ENCODE measurements at regions not wholly inside any gene's neighbourhood (a gene's known extent, or its start where the extent isn't known, plus 50 kb on each side); places are given as distances from the start of the nearest gene placed in this dataset.

GRCh38 chr9:24488896-24489295, 56.8 kb downstream of the IZUMO3 start:
- WGBS, 2 donors, result 70 to 77% methylated on average over 3 of the region's 3 CpGs
- Histone ChIP-seq H3K27ac (ENCODE audit: low read depth in 1 of 2, low read length in 1 of 2) (no peak overlapping the region), H3K36me3 (ENCODE audit: control insufficient read depth in 4 of 4, insufficient read depth in 4 of 4, low read length in 4 of 4) (no peaks in the 10 kb centered on the region), H3K4me1 (ENCODE audit: control insufficient read depth in 5 of 5, insufficient read depth in 5 of 5, low read length in 5 of 5) (peaks cover 0 to 5% (median 0%) of the 10 kb centered on the region in 5 donors), H3K4me3 (no peak overlapping the region), H3K27me3 (ENCODE audit: control insufficient read depth in 3 of 3, insufficient read depth in 3 of 3, low read length in 2 of 3) (no peaks in the 10 kb centered on the region), H3K9ac (ENCODE audit: insufficient read depth in 1 of 2, low read length in 2 of 2) (no peak overlapping the region), H3K9me3 (ENCODE audit: control insufficient read depth in 4 of 4, insufficient read depth in 3 of 4, low read length in 3 of 4) (no peaks in the 10 kb centered on the region)
- DNase-seq, result peak in 1 of 3 donors; percentile 13
- ATAC-seq (ENCODE audit: insufficient read depth, low FRiP score), result no peak
- TF ChIP-seq CTCF (IDR thresholded peaks at IDR 0.05; ENCODE audit: control extremely low read depth, extremely low read depth), result no peak

- H3K4me1 ChIP-seq (ENCODE audit: control insufficient read depth in 5 of 5, insufficient read depth in 5 of 5, low read length in 5 of 5), result peaks cover 0 to 5% (median 0%) of the 10 kb centered on the region in 5 donors
- TF ChIP-seq CTCF (IDR thresholded peaks at IDR 0.05; ENCODE audit: control extremely low read depth, extremely low read depth), result no peak
- ATAC-seq (ENCODE audit: insufficient read depth, low FRiP score) (no peak), DNase-seq (no peak)
- H3K27ac ChIP-seq (ENCODE audit: low read depth in 1 of 2, low read length in 1 of 2), result no peak overlapping the region
- 86 to 89% methylated on average over 1 of the region's 1 CpG for WGBS, 2 donors
- H3K4me3 ChIP-seq, result no peak overlapping the region
- no peaks in the 10 kb centered on the region for H3K36me3 ChIP-seq (ENCODE audit: control insufficient read depth in 4 of 4, insufficient read depth in 4 of 4, low read length in 4 of 4)
- no peak overlapping the region for H3K9ac ChIP-seq (ENCODE audit: insufficient read depth in 1 of 2, low read length in 2 of 2)
- H3K9me3 ChIP-seq (ENCODE audit: control insufficient read depth in 4 of 4, insufficient read depth in 3 of 4, low read length in 3 of 4), result no peaks in the 10 kb centered on the region
- no peaks in the 10 kb centered on the region for H3K27me3 ChIP-seq (ENCODE audit: control insufficient read depth in 3 of 3, insufficient read depth in 3 of 3, low read length in 2 of 3)
These were observed 57.8 kb downstream of the IZUMO3 start for GRCh38 chr9:24487946-24488345.

- Histone ChIP-seq H3K9ac (ENCODE audit: insufficient read depth in 1 of 2, low read length in 2 of 2) (no peak overlapping the region), H3K36me3 (ENCODE audit: control insufficient read depth in 4 of 4, insufficient read depth in 4 of 4, low read length in 4 of 4) (no peaks in the 10 kb centered on the region), H3K27me3 (ENCODE audit: control insufficient read depth in 3 of 3, insufficient read depth in 3 of 3, low read length in 2 of 3) (no peaks in the 10 kb centered on the region), H3K9me3 (ENCODE audit: control insufficient read depth in 4 of 4, insufficient read depth in 3 of 4, low read length in 3 of 4) (no peaks in the 10 kb centered on the region), H3K27ac (ENCODE audit: low read depth in 1 of 2, low read length in 1 of 2) (no peak overlapping the region), H3K4me3 (no peak overlapping the region), H3K4me1 (ENCODE audit: control insufficient read depth in 5 of 5, insufficient read depth in 5 of 5, low read length in 5 of 5) (peaks cover 0 to 5% (median 0%) of the 10 kb centered on the region in 5 donors)
- no peak for TF ChIP-seq CTCF (IDR thresholded peaks at IDR 0.05; ENCODE audit: control extremely low read depth, extremely low read depth)
- DNase-seq, result peak; percentile 17 to 65 (median 54)
- WGBS, 2 donors, result 51 to 76% methylated on average over 3 of the region's 3 CpGs
- no peak for ATAC-seq (ENCODE audit: insufficient read depth, low FRiP score)
These were observed 58.3 kb downstream of the IZUMO3 start for GRCh38 chr9:24487250-24487861.

All from lung (tissue), 11 donors.